ENCODE measurements at regions not wholly inside any gene's neighbourhood (a gene's known extent, or its start where the extent isn't known, plus 50 kb on each side); places are given as distances from the start of the nearest gene placed in this dataset.
"Not testable (repeated sequence)": the region's sequence is repeated elsewhere in the genome, so short reads cannot be mapped to it uniquely, and the experiment has no call there.

- DNase-seq: no peak
Measured at GRCh38 chr17:33950061-33950460, 305.0 kb upstream of the CCL2 start.

- DNase-seq: no peak
Measured at GRCh38 chr17:33952425-33952824, 302.7 kb upstream of the CCL2 start.

- no peak for DNase-seq
Measured at GRCh38 chr17:33954597-33954996, 300.5 kb upstream of the CCL2 start.

GRCh38 chr17:33955461-33955860 lies 299.6 kb upstream of the CCL2 start:
- DNase-seq: no peak

GRCh38 chr17:33959098-33959497 lies 296.0 kb upstream of the CCL2 start:
- not testable (repeated sequence) for DNase-seq

- DNase-seq: no peak
Measured at GRCh38 chr17:33962857-33963655, 292.0 kb upstream of the CCL2 start.

- DNase-seq: no peak
Measured at GRCh38 chr17:33964344-33964979, 290.6 kb upstream of the CCL2 start.

GRCh38 chr17:33966410-33967059 lies 288.6 kb upstream of the CCL2 start:
- no peak for DNase-seq

- no peak for DNase-seq
Measured at GRCh38 chr17:33967608-33968349, 287.3 kb upstream of the CCL2 start.

- no peak for DNase-seq
Measured at GRCh38 chr17:33968350-33969044, 286.6 kb upstream of the CCL2 start.

- DNase-seq: no peak
Measured at GRCh38 chr17:33970279-33970678, 284.8 kb upstream of the CCL2 start.

- DNase-seq: no peak
Measured at GRCh38 chr17:33972763-33973162, 282.3 kb upstream of the CCL2 start.

- DNase-seq: no peak
Measured at GRCh38 chr17:33973491-33973890, 281.6 kb upstream of the CCL2 start.

GRCh38 chr17:33974276-33974675 lies 280.8 kb upstream of the CCL2 start:
- no peak for DNase-seq

GRCh38 chr17:33976831-33977230 lies 278.3 kb upstream of the CCL2 start:
- no peak for DNase-seq

GRCh38 chr17:33977729-33978514 lies 277.2 kb upstream of the CCL2 start:
- no peak for DNase-seq

- no peak for DNase-seq
Measured at GRCh38 chr17:33978889-33979288, 276.2 kb upstream of the CCL2 start.

GRCh38 chr17:33980193-33980592 lies 274.9 kb upstream of the CCL2 start:
- DNase-seq: no peak

- no peak for DNase-seq
Measured at GRCh38 chr17:33981711-33982601, 273.1 kb upstream of the CCL2 start.

GRCh38 chr17:33982909-33983308 lies 272.2 kb upstream of the CCL2 start:
- no peak for DNase-seq
